ENCODE measurements at regions not wholly inside any gene's neighbourhood (a gene's known extent, or its start where the extent isn't known, plus 50 kb on each side); places are given as distances from the start of the nearest gene placed in this dataset.
"Not testable (repeated sequence)": the region's sequence is repeated elsewhere in the genome, so short reads cannot be mapped to it uniquely, and the experiment has no call there.

GRCh38 chr2:190742431-190742830 is 93.5 kb downstream of the NAB1 start:
- DNase-seq (ENCODE audit: low spot score) = no peak

- no peak for DNase-seq (ENCODE audit: low spot score)
These were observed 95.2 kb downstream of the NAB1 start for GRCh38 chr2:190744041-190744440.

GRCh38 chr2:190746971-190747761 is 98.3 kb downstream of the NAB1 start:
- DNase-seq (ENCODE audit: low spot score) = no peak

DNA sequence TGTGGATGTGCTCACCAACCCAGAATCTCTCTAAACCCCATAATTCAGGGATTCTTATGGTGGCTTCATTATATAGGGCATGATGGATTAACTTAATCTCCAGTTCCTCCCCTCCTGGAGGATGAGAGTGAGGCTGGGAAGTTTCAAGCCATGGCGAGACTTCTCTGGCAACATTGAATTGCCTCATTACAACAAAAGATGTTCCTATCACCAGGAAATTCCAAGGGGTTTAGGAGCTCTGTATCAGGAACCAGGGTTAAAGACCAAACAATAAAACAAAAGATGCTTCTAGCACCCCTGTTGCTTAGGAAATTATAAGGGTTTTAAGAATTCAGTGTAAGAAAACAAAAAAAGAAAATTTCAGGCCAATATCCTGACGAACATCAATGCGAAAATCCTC is 100.1 kb downstream of the NAB1 start:
- no peak for DNase-seq (ENCODE audit: low spot score)

DNA sequence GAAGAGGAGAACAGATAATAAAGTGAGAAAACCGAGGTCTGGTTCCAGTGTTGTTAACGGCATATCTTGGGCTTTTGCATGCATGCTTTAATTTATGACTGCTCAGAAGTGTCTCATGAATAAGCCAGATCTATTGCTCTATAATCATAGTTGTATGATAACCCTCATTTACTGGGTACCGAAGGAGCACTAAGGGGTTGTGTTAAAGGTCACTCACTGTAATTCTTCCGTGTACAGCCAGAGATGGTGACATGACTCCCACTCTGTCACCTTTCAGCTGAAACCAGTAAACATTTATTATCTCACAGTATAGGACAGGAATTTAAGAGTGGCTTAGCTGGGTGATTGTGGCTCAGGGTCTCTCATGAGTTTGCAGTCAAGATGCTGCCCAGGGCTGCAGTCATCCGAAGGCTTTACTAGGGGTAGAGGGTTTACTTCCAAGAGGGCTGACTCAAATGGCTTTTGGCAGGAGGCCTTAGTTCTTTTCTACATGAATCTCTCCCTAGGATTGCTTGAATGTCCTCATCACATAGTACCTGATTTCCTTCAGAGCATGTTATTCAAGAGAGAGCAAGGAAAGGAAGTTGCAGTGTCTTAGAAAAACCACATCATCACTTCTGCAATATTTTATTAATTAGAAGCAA is 107.0 kb downstream of the NAB1 start:
- DNase-seq (ENCODE audit: low spot score) = no peak

DNA sequence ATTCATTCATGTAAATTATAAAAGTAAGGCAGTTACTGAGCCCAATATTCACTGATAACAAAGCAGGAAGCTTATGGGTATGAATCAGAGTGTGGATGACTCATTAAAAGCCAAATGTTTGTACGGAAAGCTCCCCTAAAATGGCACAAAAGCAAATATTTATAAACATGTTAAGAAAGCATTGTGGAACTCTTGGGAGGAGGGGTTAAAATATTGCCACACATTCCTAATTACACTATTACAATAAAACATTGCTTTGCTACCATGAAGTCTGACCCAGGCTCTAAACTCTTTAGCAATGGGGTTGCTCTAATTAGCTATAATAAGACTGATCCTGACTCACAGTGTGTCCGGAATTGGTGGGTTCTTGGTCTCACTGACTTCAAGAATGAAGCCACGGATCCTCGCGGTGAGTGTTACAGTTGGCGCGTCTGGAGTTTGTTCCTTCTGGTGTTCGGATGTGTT is 110.9 kb downstream of the NAB1 start:
- DNase-seq (ENCODE audit: low spot score) = no peak

DNA sequence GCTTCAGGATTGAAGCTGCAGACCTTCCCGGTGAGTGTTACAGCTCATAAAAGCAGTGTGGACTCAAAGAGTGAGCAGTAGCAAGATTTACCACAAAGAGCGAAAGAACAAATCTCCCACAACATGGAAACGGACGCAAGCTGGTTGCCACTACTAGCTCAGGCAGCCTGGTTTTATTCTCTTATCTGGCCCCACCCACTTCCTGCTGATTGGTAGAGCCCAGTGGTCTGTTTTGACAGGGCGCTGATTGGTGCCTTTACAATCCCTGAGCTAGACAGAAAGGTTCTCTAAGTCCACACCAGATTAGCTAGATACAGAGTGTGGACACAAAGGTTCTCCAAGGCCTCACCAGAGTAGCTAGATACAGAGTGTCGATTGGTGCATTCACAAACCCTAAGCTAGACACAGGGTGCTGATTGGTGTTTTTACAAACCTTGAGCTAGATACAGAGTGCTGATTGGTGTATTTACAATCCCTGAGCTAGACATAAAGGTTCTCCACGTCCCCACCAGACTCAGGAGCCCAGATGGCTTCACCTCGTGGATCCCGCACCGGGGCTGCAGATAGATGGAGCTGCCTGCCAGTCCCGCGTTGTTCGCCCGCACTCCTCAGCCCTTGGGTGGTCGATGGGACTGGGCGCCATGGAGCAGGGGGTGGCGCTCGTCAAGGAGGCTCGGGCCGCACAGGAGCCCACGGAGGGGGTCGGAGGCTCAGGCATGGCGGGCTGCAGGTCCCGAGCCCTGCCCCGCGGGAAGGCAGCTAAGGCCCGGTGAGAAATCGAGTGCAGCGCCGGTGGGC is 111.7 kb downstream of the NAB1 start:
- not testable (repeated sequence) for DNase-seq (ENCODE audit: low spot score)

GRCh38 chr2:190761216-190761615 is 112.3 kb downstream of the NAB1 start:
- not testable (repeated sequence) for DNase-seq (ENCODE audit: low spot score)

DNA sequence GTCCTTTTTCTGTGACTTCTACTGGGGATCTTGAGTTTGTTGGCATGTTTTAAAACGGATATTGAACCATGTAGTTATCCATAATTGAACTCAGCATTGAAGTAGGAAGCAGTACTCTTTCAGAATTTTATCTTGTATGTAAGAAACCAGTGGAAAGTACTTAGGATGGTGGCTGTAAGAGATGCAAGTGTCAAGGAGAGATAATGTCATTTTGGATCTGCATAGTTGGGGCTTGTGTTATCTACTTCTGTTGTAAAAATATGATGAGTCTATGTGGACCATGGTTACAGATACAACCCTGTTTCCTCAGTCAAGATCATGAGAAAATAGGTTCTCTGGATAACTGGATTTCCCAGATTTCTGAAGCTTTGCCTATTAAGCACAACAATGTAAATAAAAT is 113.7 kb downstream of the NAB1 start:
- no peak for DNase-seq (ENCODE audit: low spot score)

DNA sequence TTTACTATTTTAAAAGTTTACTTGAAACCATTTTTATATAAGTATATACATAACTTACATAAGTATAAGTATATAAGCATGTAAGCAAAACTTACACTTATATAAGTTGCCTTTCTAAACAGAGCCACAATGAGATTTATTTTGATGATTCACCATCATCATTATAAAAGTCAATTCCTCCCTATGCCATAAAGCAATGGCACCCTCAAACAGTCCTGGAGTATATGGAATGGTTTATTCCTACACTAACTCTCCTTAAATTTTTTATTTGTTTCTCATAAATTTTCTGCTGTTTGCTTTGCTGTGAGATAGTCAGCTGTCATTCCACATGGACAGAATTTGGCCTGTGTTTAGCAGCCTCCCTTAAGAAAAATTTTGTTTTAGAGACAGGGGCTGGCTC is 114.2 kb downstream of the NAB1 start:
- DNase-seq (ENCODE audit: low spot score) = no peak

GRCh38 chr2:190763901-190764514 is 115.1 kb downstream of the NAB1 start:
- DNase-seq (ENCODE audit: low spot score) = no peak

GRCh38 chr2:190765386-190766173 is 115.0 kb upstream of the GLS start:
- DNase-seq (ENCODE audit: low spot score) = no peak

- DNase-seq (ENCODE audit: low spot score) = no peak
These were observed 114.4 kb upstream of the GLS start for GRCh38 chr2:190766174-190766572.

DNA sequence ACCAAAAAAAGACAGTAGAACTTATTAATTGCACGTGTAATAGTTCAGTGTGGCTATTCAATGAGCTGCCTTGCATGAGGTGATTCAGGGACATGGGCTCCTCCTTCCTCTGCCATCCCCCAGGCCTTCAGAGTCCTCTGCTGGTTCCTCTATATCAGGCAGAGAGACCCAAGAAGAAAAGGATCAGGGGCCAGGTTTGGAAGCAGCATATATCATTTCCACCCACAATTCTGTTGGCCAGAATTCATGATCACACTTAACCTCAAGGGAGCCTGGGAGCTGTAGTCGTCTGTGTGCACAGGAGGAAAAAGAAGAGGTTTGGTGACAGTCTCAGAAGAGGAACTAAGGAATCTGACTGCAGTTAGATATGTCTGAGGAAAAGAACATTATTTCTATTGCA is 114.0 kb upstream of the GLS start:
- no peak for DNase-seq (ENCODE audit: low spot score)

DNA sequence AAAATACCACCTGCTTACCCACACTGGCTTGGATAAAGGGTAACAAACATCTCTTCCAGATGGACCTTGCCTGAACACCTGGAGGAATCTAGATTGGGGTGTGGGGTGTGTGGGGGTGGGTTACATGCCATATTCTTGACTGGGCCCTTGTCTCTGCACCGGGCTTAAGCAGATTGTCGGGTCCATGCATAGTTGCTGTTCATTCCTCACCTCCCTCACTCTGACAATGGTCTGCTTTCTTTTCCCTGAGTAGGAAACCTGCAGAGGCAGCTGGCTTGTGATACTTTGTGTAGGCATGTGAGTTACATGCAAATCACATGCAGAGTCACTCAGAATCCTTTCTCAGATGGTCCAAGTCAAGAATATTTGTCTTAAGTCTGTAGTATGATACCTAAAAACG is 112.8 kb upstream of the GLS start:
- no peak for DNase-seq (ENCODE audit: low spot score)

GRCh38 chr2:190769258-190769657 is 111.4 kb upstream of the GLS start:
- DNase-seq (ENCODE audit: low spot score) = no peak

GRCh38 chr2:190771726-190772125 is 108.9 kb upstream of the GLS start:
- no peak for DNase-seq (ENCODE audit: low spot score)

GRCh38 chr2:190780594-190780993 is 100.0 kb upstream of the GLS start:
- DNase-seq (ENCODE audit: low spot score) = no peak

GRCh38 chr2:190781604-190782198 is 98.9 kb upstream of the GLS start:
- peak; percentile 40 for DNase-seq (ENCODE audit: low spot score)

DNA sequence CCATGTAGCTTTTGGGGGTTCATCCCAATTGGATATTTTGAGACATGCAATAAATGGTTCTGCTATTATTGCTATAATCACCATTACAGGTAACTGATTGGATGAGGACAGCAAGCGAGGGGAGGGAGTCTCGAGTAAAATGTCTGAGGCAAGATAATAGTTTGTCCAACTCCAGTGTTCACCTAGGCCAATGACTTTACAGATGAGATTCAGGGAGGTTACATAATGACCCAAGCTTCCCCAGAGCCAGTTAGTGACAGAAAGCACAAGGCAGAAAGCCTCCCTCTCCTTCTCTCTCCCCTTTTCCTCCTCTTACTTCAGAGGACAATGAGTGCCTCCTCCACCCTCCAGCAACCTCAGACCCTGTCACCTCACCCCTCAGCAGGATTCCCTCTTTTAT is 98.4 kb upstream of the GLS start:
- no peak for DNase-seq (ENCODE audit: low spot score)

Measured in pons (tissue), 1 donor.